Thyroid gland (tissue), 4 donors: ENCODE measurements at regions not wholly inside any gene's neighbourhood (a gene's known extent, or its start where the extent isn't known, plus 50 kb on each side); places are given as distances from the start of the nearest gene placed in this dataset.

Experiments used
- POLR2A ChIP-seq, 2 donors: fragments of 450-650 bp; IDR thresholded peaks; one replicate each; pipeline ENCODE4 v1.6.1; 2017; ENCODE audit warnings: antibody characterized with exemption in 2 of 2, mild to moderate bottlenecking in 2 of 2, moderate library complexity in 1 of 2
- TF ChIP-seq, protein P1 (sequence below), 6 experiments: fragments of 200-600 bp in 3 of 6; fragments of 450-650 bp in 3 of 6; sonication (generic) in 3 of 6; IDR thresholded peaks; one replicate each; pipeline ENCODE4 v1.5.1; 2016 to 2019; ENCODE audit warnings: antibody characterized with exemption in 6 of 6, mild to moderate bottlenecking in 2 of 6, inconsistent platforms in 1 of 6, moderate library complexity in 1 of 6

- TF ChIP-seq, protein P1, sequence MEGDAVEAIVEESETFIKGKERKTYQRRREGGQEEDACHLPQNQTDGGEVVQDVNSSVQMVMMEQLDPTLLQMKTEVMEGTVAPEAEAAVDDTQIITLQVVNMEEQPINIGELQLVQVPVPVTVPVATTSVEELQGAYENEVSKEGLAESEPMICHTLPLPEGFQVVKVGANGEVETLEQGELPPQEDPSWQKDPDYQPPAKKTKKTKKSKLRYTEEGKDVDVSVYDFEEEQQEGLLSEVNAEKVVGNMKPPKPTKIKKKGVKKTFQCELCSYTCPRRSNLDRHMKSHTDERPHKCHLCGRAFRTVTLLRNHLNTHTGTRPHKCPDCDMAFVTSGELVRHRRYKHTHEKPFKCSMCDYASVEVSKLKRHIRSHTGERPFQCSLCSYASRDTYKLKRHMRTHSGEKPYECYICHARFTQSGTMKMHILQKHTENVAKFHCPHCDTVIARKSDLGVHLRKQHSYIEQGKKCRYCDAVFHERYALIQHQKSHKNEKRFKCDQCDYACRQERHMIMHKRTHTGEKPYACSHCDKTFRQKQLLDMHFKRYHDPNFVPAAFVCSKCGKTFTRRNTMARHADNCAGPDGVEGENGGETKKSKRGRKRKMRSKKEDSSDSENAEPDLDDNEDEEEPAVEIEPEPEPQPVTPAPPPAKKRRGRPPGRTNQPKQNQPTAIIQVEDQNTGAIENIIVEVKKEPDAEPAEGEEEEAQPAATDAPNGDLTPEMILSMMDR (IDR thresholded peaks at IDR 0.05), result no peak
- no peak for TF ChIP-seq POLR2A (IDR thresholded peaks at IDR 0.05)
Observed at GRCh38 chr10:125350519-125350918, 190.2 kb upstream of the CTBP2 start.
